Stomach (tissue), 4 donors: ENCODE measurements at regions not wholly inside any gene's neighbourhood (a gene's known extent, or its start where the extent isn't known, plus 50 kb on each side); places are given as distances from the start of the nearest gene placed in this dataset.

Experiments used
- POLR2AphosphoS5 ChIP-seq, 3 donors: sonication (generic); formaldehyde crosslinking; IDR thresholded peaks; one replicate each; pipeline ENCODE4 v1.6.1; 2016; ENCODE audit warnings: antibody characterized with exemption in 3 of 3
- TF ChIP-seq, protein P1 (sequence below), 7 experiments: fragments of 450-650 bp in 4 of 7; fragments of 200-600 bp in 3 of 7; sonication (generic) in 3 of 7; IDR thresholded peaks; one replicate each; pipeline ENCODE4 v1.5.1; 2016 to 2019; ENCODE audit warnings: antibody characterized with exemption in 7 of 7, control low read depth in 2 of 7, mild to moderate bottlenecking in 1 of 7

DNA sequence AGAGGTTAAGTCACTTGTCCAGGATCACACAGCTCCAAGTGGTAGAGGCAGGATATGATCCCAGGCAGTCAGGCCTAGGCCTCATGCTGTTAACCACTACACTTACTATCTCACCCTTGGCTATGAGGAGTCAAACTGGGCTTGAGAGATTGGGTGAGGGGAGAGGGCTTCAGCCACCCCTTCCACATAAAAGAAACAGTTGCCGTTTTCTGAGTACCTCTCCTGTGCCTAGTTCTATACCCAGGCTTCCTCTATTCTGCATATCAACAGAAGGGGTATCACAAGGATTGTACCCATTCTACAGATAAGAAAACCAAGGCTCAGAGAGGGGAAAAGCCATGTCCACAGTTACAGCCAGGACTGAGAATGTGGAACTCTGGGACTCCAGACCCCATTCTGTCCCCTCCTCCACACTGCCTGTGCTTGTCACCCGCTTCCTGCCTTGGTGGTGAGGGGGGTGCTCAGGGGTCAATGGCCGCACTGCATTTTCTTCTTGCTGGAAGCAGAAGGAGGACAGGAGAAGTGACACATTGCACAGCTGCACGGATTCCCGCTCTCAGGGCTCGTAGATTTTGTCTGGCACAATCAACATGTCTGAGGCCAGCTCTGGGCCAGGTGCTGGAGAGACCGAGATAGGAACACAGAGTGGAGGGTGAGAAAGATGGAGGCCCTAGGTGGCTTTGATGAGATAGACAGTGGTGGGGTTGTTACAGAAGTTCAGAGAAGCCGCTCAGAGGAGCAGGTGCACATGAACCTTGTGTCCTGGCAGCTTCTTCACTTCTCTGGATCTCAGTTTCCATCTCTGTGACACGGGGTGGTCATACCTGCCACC, 108.4 kb upstream of the PTPN1 start:
- TF ChIP-seq, protein P1, sequence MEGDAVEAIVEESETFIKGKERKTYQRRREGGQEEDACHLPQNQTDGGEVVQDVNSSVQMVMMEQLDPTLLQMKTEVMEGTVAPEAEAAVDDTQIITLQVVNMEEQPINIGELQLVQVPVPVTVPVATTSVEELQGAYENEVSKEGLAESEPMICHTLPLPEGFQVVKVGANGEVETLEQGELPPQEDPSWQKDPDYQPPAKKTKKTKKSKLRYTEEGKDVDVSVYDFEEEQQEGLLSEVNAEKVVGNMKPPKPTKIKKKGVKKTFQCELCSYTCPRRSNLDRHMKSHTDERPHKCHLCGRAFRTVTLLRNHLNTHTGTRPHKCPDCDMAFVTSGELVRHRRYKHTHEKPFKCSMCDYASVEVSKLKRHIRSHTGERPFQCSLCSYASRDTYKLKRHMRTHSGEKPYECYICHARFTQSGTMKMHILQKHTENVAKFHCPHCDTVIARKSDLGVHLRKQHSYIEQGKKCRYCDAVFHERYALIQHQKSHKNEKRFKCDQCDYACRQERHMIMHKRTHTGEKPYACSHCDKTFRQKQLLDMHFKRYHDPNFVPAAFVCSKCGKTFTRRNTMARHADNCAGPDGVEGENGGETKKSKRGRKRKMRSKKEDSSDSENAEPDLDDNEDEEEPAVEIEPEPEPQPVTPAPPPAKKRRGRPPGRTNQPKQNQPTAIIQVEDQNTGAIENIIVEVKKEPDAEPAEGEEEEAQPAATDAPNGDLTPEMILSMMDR (IDR thresholded peaks at IDR 0.05): no peak
- no peak for TF ChIP-seq POLR2AphosphoS5 (IDR thresholded peaks at IDR 0.05)
